ELR (cell line): ENCODE measurements at regions not wholly inside any gene's neighbourhood (a gene's known extent, or its start where the extent isn't known, plus 50 kb on each side); places are given as distances from the start of the nearest gene placed in this dataset.

Experiments used
- DNase-seq: peaks from one replicate; pipeline ENCODE4 v3.0.0-alpha.2; 2015; ENCODE audit warnings: low read depth

DNA sequence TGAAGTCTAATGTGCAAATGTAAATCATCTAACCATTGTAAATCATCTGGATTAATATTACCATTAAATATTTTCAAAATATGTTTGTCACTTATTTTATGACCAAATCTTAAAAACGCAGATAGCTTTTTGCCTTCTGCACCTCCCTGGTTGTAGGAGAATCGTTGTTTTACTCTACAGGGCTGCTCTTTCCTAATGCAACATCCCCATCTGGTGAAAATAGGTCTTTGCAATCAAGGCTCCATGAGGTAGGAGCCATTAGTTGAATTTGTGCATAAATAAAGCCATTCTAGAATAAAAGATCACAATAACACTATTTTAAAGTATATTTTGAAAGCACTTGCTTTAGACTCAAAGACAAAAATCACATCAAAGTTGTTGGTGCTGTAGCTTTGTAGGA lies 535.6 kb upstream of the AGTR1 start:
- DNase-seq = peak; percentile 16

DNA sequence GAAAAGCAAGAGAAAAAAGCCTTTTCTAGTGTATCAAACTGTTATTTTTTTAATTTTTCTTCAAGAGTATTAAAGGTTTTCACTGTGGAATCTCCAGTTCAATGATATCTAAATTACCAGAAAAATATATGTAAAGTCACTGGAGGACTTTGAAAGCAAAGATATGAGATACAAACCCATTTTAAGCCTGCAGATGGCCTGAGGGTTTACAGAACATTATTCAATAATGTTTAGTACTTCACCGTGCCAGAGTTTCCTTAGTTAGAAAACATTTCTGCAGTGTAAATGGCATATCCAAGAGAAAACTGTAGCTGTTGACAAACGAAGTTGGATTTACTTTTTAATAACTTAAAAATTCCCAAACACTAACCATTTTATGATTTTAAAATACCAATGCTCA lies 529.4 kb upstream of the AGTR1 start:
- DNase-seq = no peak

- DNase-seq = peak; percentile 12
Measured at GRCh38 chr3:148173851-148174250, 523.9 kb upstream of the AGTR1 start.

DNA sequence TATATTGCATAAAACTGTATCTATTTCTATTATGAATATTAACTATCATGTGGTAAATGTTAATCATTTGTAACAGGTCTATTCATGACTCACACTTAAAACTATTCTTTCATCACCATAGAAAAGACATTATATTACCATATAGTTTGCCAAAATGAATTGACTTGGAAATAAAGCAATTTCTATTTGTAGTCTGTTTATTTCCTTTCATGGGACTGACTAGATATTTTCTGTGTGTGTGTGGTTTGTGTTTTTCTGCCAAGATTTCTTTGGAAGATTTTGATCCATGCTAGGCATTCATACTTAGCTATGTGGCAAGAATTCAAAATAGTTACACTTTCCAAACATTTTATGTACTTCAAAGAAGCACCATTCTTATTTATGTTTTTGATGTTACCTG lies 522.5 kb upstream of the AGTR1 start:
- no peak for DNase-seq

DNA sequence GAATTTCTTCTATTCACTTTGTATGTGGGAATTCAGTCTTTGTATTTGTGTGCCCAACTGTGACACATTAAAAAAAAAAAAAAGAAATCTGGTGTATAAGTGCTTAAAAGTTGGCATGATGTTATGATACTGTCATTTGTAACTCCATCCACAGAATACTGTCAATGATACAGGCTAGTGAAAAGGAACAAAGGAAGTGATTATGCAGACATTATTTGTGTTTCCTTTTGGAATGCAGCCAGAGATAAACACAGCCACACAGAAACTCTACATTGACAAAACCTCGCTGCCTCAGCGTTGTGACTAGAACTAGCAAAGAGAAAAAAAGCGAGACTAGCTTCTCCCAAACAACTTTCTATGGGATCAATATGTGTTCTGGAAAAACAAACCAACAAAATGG lies 519.2 kb upstream of the AGTR1 start:
- DNase-seq = no peak

GRCh38 chr3:148184798-148185197 lies 512.9 kb upstream of the AGTR1 start:
- no peak for DNase-seq

DNA sequence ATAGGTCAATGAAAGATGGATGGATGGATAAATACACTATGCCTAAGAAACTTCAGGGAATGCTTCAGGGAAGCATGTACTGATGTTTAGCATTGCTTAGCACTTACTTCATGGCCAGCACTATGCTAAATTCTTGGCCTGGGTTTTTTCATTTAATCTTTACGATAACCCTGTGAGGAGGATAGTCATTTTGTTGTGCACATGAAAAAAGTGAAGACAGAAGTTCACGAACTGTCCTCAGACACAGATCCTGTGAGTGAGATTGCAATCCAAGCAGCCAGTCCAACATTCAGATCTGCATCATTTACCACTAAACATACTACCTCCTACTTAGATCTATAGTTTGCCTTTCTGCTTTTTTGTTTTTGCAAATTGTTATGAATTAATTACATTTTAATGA lies 510.8 kb upstream of the AGTR1 start:
- DNase-seq = no peak

DNA sequence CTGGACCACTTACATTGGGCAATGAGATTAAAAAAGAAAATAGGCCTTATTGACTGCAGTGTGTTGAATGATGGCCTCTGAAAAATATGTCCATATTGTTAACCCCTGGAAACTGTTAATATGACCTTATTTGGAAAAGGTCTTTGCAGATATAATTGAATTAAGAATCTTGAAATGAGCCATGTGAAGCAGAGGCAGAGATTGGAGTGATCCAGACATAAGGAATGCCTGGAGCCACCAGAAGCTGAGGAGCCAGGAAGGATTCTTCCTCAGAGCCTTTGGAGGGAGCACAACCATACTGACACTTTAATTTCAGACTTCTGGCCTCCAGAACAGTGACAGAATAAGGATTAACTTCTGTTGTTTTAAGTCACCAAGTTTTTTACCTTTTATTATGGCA lies 510.4 kb upstream of the AGTR1 start:
- DNase-seq = no peak

- DNase-seq = no peak
Measured at GRCh38 chr3:148190441-148190990, 507.2 kb upstream of the AGTR1 start.

GRCh38 chr3:148191966-148192365 lies 505.7 kb upstream of the AGTR1 start:
- no peak for DNase-seq

GRCh38 chr3:148197061-148197460 lies 500.6 kb upstream of the AGTR1 start:
- DNase-seq = no peak

DNA sequence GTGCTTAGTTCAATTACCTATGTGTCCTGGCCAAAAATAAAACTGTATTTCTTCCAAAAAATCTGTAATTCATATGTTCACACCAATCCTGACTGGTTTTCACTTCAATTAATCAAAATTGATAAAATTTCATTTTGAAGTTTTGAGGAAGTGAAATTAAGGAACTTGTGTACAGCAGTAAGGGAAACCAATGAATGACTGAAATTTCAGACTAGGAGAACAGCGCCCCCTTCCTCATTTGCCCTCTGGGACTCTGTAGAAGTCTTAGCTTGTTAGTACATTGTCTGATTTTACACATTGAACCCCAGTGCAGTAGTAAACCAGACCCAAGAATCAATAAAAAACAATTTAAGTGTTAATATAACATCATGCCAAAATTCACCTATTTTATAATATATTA lies 495.3 kb upstream of the AGTR1 start:
- DNase-seq = peak; percentile 11

- DNase-seq = no peak
Measured at GRCh38 chr3:148203297-148204010, 494.2 kb upstream of the AGTR1 start.

GRCh38 chr3:148204131-148204530 lies 493.6 kb upstream of the AGTR1 start:
- no peak for DNase-seq

GRCh38 chr3:148205977-148206376 lies 491.7 kb upstream of the AGTR1 start:
- DNase-seq = no peak

DNA sequence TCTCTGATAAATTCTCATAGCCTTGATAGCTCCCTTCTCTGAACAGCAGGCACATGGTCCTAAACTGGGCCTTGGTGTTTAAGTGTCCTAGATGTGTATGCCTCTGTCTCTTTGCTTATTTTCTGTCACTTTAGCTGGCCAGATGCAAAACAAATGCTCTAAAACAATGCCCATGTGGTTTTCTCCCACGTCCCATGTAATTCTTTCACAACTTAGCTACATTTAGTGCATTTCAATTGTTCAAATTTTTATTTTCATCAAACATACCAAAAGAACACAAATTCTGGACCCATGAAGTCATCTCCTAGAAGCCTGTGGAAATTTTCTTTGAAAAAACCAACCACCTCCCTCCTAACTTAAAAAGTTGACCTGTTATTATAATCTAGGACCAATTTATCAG lies 491.3 kb upstream of the AGTR1 start:
- no peak for DNase-seq

- no peak for DNase-seq
Measured at GRCh38 chr3:148208975-148209374, 488.7 kb upstream of the AGTR1 start.

DNA sequence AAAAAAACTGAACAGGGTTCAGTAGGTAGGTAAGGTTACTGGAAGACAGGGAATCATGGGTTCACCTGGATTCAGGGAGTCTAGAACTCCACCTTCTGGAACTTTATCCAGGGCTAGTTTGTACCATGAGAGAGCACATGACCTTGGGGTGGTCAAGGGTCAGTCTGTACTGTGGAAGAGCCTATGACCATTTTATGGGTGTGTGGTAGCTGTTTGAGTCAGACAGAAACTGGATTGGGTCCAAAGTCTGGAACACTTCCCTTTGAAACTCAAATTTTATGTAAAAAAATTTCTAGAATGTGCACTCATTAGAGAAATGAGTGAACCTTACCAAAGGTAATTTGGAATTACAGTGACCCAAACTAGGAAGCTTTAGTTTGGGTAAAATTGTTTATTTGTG lies 486.0 kb upstream of the AGTR1 start:
- peak; percentile 52 for DNase-seq

DNA sequence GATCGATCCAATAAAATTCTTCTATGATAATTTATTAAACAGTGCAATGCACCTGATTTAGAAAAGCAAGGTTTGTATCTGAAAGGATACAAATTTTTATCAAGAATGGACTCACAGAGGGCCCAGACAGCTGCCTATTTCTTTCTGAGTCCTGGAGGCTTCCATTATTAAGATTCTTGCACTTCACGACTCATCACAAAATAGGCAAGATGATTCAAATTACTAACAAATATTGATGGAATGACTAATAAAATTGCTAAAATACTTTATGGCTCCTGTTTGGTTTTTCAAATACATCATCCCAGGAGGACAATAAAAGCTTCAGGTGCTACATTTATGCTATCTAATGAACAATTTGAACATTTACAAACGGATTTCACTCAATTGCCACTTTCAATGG lies 483.0 kb upstream of the AGTR1 start:
- peak; percentile 63 for DNase-seq

- DNase-seq = no peak
Measured at GRCh38 chr3:148217317-148217716, 480.4 kb upstream of the AGTR1 start.

DNA sequence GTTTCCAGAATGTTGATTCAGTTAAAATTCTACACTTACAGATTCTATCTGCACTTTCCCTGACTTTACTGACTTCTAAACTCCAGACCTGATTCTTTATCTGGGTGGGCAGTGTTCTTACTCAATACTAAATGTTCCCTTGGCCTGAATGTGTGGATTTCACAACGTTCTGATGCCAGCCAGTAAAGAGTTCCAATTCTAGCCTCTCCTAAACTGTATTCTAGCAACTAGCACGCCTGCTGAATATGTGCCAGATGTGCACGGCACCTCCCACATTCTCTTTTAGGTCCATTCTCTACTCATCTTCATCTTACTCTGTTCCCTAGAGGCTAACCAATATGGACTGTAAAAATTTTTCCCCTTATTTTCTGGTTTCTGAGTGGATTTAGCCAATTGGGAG lies 479.5 kb upstream of the AGTR1 start:
- DNase-seq = no peak

DNA sequence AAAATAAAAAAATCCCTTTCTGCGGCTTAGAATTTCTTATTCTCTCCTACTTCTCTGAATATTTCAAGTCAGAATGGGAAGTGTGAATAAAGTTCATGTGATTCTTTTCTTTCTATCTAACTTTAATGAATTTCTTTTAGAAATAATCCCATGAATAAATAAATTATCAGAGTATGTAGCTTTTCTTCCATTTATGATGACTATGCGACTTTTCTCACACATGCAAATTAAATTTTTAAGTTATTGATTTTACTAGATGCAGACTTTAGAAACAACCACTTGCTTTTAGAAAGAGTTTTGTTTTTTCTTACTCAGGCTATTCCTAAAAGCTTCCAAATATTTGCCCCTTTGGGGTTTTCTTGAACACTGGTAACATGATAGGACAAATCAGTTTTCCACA lies 477.7 kb upstream of the AGTR1 start:
- no peak for DNase-seq

DNA sequence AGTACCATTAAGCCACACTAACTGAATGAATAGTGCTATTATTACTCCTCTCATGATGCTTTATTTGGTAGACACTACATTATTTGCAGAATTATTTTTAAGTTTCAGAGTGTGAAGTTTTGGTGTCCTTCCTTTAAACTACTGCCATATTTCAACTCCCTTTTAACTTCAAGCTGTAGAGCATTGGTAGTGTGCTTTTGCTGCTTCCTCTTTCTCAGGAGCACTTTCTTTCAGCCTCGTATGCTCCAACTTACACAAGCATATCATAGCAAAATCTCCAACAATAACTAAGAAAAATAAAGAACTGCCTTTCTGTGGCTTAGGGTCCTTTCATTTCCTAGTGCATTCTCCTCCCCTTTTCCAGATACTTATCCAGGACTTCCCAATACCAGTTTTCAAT lies 476.4 kb upstream of the AGTR1 start:
- no peak for DNase-seq

DNA sequence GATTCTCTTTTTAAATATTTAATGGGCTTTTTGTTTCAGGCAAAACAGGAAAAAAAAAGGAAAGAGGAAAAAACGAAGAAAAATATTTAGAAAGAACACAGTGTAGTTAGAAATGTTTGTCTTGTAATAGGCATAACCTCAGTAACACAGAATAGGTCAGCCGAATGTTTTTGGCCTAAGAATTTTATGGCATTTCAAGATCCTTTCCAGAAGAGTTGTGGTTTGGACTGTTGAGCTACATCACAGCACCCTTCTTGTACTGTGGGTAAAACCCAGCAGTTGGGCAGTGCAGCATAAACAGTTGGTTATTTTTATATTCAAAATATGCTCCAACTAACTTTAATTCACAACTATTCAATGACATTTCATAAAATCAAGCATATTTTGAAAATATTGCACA lies 474.4 kb upstream of the AGTR1 start:
- no peak for DNase-seq
